HepG2 (cell line): ENCODE measurements at regions not wholly inside any gene's neighbourhood (a gene's known extent, or its start where the extent isn't known, plus 50 kb on each side); places are given as distances from the start of the nearest gene placed in this dataset.

Source experiments
- ATAC-seq: fragments of 200-7000 bp; cut with Tn5 transposase; 3 replicates; pipeline ENCODE4 v1.9.1; 2020; ENCODE audit warnings: mild to moderate bottlenecking, moderate library complexity
- BruUV-seq: library from RNA; stranded (reverse); fragments of 400-500 nt; replicated peaks from 2 replicates; lab custom pipeline; 2021; lab: Mats Ljungman, UMichigan
- CTCF ChIA-PET: fragments of 300-600 bp; formaldehyde crosslinking; extraction: SDS; loops from one replicate; lab custom pipeline; 2021; ENCODE audit warnings: low total read pairs, inconsistent platforms, low intra/inter-chr PET ratio; lab: Yijun Ruan, JAX
- POLR2A ChIA-PET: fragments of 350-600 bp; sonication (Branson Sonifier 250); formaldehyde crosslinking; loops from one replicate; lab custom pipeline; 2020; ENCODE audit warnings: antibody characterized with exemption, inconsistent platforms; lab: Yijun Ruan, JAX
- DNase-seq: peaks from one replicate; pipeline ENCODE4 v3.0.0-alpha.2; 2015; ENCODE audit warnings: low spot score
- FAIRE-seq: peaks from 3 replicates; lab custom pipeline; 2011; peaks lifted over from hg19 to GRCh38; lab: Jason Lieb, UNC
- H2AFZ ChIP-seq: one replicate; pipeline ENCODE4 v1.6.1; 2011; ENCODE audit warnings: low read length, inconsistent platforms
- H3K27ac ChIP-seq: fragments of 300-600 bp; 3 replicates; pipeline ENCODE4 v1.8.0; 2011; ENCODE audit warnings: mixed run types, mild to moderate bottlenecking, mixed read lengths, low read length, inconsistent platforms; ENCODE audit not compliant: insufficient read depth; ENCODE audit errors: extremely low read length
- H3K27me3 ChIP-seq, 2 experiments: fragments of 200-600 bp in 1 of 2; 2 replicates in 1 of 2; 3 replicates in 1 of 2; pipeline versions ENCODE4 v1.6.0 to v1.8.0; 2011; ENCODE audit warnings: low read length in 2 of 2, mild to moderate bottlenecking in 2 of 2, moderate library complexity in 2 of 2, inconsistent platforms in 1 of 2; ENCODE audit not compliant: insufficient read depth in 2 of 2, control insufficient read depth in 1 of 2
- H3K36me3 ChIP-seq, 2 experiments: fragments of 200-600 bp in 1 of 2; replicated peaks in 1 of 2; 2 replicates in 1 of 2; 3 replicates in 1 of 2; pipeline versions ENCODE4 v1.5.1 to v1.8.0; 2011; ENCODE audit warnings: low read length in 2 of 2, inconsistent platforms in 1 of 2; ENCODE audit not compliant: insufficient read depth in 2 of 2, control insufficient read depth in 1 of 2
- H3K4me1 ChIP-seq: 2 replicates; pipeline ENCODE4 v1.5.1; 2012; ENCODE audit warnings: low read length, inconsistent platforms; ENCODE audit not compliant: insufficient read depth
- H3K4me2 ChIP-seq: 2 replicates; pipeline ENCODE4 v1.6.0; 2011; ENCODE audit warnings: low read depth, low read length, inconsistent platforms
- H3K4me3 ChIP-seq, 3 experiments: fragments of 200-600 bp in 1 of 3; sonication (generic), shearing (Covaris generic) in 1 of 3; replicated peaks in 1 of 3; 2 replicates each; pipeline ENCODE4 v1.5.1; 2011 to 2016; ENCODE audit warnings: low read length in 3 of 3, inconsistent platforms in 2 of 3, low read depth in 2 of 3, mild to moderate bottlenecking in 2 of 3, control low read depth in 1 of 3, mixed read lengths in 1 of 3; ENCODE audit not compliant: insufficient read depth in 1 of 3
- H3K79me2 ChIP-seq: one replicate; pipeline ENCODE4 v1.6.1; 2011; ENCODE audit warnings: low read length, inconsistent platforms; ENCODE audit not compliant: insufficient read depth
- H3K9ac ChIP-seq: 2 replicates; pipeline ENCODE4 v1.6.0; 2011; ENCODE audit warnings: mild to moderate bottlenecking, low read depth, low read length, inconsistent platforms; ENCODE audit not compliant: insufficient read depth
- H3K9me3 ChIP-seq: 2 replicates; pipeline ENCODE4 v1.5.1; 2012; ENCODE audit warnings: mild to moderate bottlenecking, low read length
- H4K20me1 ChIP-seq: 2 replicates; pipeline ENCODE4 v1.6.0; 2011; ENCODE audit warnings: inconsistent platforms, mild to moderate bottlenecking, low read length, moderate library complexity; ENCODE audit not compliant: insufficient read depth
- DNMT3B ChIP-seq: conservative IDR thresholded peaks from 2 replicates; pipeline ENCODE4 v1.6.1; 2016; ENCODE audit warnings: missing biosample characterization, control low read depth
- GATAD1 ChIP-seq: IDR thresholded peaks from 2 replicates; pipeline ENCODE4 v1.6.1; 2016; ENCODE audit warnings: missing genetic modification reagents, missing compliant biosample characterization
- IRF9 ChIP-seq: sonication (generic); formaldehyde crosslinking; IDR thresholded peaks from 2 replicates; pipeline ENCODE4 v1.8.0; 2022; ENCODE audit warnings: missing genetic modification reagents, mild to moderate bottlenecking, borderline replicate concordance
- KLF16 ChIP-seq, 2 experiments: sonication (generic) in 1 of 2; formaldehyde crosslinking in 1 of 2; IDR thresholded peaks; 2 replicates each; pipeline versions ENCODE4 v1.6.1 to v1.8.0; 2016 to 2023; ENCODE audit warnings: missing genetic modification reagents in 2 of 2, missing compliant biosample characterization in 1 of 2
- MYC ChIP-seq: sonication (generic); formaldehyde crosslinking; IDR thresholded peaks from 2 replicates; pipeline ENCODE4 v1.9.0; 2021; ENCODE audit warnings: missing genetic modification reagents, borderline replicate concordance
- MZF1 ChIP-seq: sonication (generic); formaldehyde crosslinking; IDR thresholded peaks from 2 replicates; pipeline ENCODE4 v1.8.1; 2023; ENCODE audit warnings: mild to moderate bottlenecking, missing genetic modification reagents, borderline replicate concordance
- NR2C2 ChIP-seq: sonication (generic); formaldehyde crosslinking; IDR thresholded peaks from 2 replicates; pipeline ENCODE4 v1.4.0; 2020; ENCODE audit warnings: missing genetic modification reagents, mild to moderate bottlenecking, moderate library complexity, borderline replicate concordance
- RARA ChIP-seq: IDR thresholded peaks from 2 replicates; pipeline ENCODE4 v1.6.1; 2016; ENCODE audit warnings: missing genetic modification reagents, missing compliant biosample characterization
- SMARCC2 ChIP-seq: fragments of 450-650 bp; IDR thresholded peaks from 2 replicates; pipeline ENCODE4 v1.6.1; 2017; ENCODE audit warnings: antibody characterized with exemption, mild to moderate bottlenecking
- ZBTB10 ChIP-seq: sonication (generic); formaldehyde crosslinking; IDR thresholded peaks from 2 replicates; pipeline ENCODE4 v1.4.0; 2020; ENCODE audit warnings: missing genetic modification reagents, borderline replicate concordance
- ZBTB38 ChIP-seq: sonication (generic); formaldehyde crosslinking; IDR thresholded peaks from 2 replicates; pipeline ENCODE4 v1.5.1; 2020; ENCODE audit warnings: mild to moderate bottlenecking, missing genetic modification reagents
- ZBTB46 ChIP-seq: sonication (generic); formaldehyde crosslinking; IDR thresholded peaks from 2 replicates; pipeline ENCODE4 v1.4.0; 2020; ENCODE audit warnings: mild to moderate bottlenecking, missing genetic modification reagents, borderline replicate concordance
- ZNF7 ChIP-seq: IDR thresholded peaks from 2 replicates; pipeline ENCODE4 v1.6.1; 2016; ENCODE audit warnings: missing biosample characterization, missing genetic modification reagents
- ZNF788 ChIP-seq: sonication (generic); formaldehyde crosslinking; IDR thresholded peaks from 2 replicates; pipeline ENCODE4 v1.5.0; 2020; ENCODE audit warnings: mild to moderate bottlenecking, missing genetic modification reagents, borderline replicate concordance
- ZSCAN31 ChIP-seq: sonication (generic); formaldehyde crosslinking; IDR thresholded peaks from 2 replicates; pipeline ENCODE4 v1.5.0; 2020; ENCODE audit warnings: low read depth, mild to moderate bottlenecking, missing genetic modification reagents
- WGBS: methylation state at CpG from one replicate; pipeline ENCODE4 v1.1.6; 2017; ENCODE audit warnings: low lambda C conversion rate; 5-methylcytosine and 5-hydroxymethylcytosine counted together
- in situ Hi-C: cut with HindIII; loops from 2 replicates; pipeline ENCODE4 v1.10.0; 2017; ENCODE audit warnings: low pct_unique_long_range_greater_than_20kb; ENCODE audit not compliant: extremely low pct_ligation_motif_present
- intact Hi-C: fragments of 100-400 bp; cut with micrococcal nuclease; formaldehyde crosslinking; loops from one replicate; pipeline ENCODE4 v1.10.0; 2022; ENCODE audit not compliant: unreplicated experiment

GRCh38 chr13:104678161-104678560 is 1611.9 kb upstream of the SLC10A2 start:
- H3K9ac ChIP-seq, result no peak overlapping the region
- FAIRE-seq, result no peak
- no peak overlapping the region for H3K4me2 ChIP-seq
- DNase-seq, result no peak
- H2AFZ ChIP-seq, result no peak overlapping the region
- no peaks in the 10 kb centered on the region for H4K20me1 ChIP-seq
- no peak overlapping the region for H3K4me3 ChIP-seq
- ATAC-seq, result no peak
- H3K9me3 ChIP-seq, result peaks cover 58% of the 10 kb centered on the region
- H3K27ac ChIP-seq, result no peak overlapping the region
- H3K79me2 ChIP-seq, result no peaks in the 10 kb centered on the region
- no peak for TF ChIP-seq NR2C2 (CRISPR knock-in tag)
- TF ChIP-seq ZNF7, result no peak
- TF ChIP-seq MYC (CRISPR knock-in tag), result no peak
- TF ChIP-seq ZSCAN31 (CRISPR knock-in tag), result no peak
- TF ChIP-seq DNMT3B, result no peak
- no peak for TF ChIP-seq MZF1 (CRISPR knock-in tag)
- TF ChIP-seq RARA, result no peak
- no peak for TF ChIP-seq IRF9 (CRISPR knock-in tag)
- no peak for TF ChIP-seq GATAD1 (CRISPR knock-in tag)
- TF ChIP-seq ZBTB38 (CRISPR knock-in tag), result no peak
- TF ChIP-seq, all 625 proteins: peak for 0
- BruUV-seq, result no TSS peak
- ChIA-PET POLR2A (no interaction called here), CTCF (no interaction called here)
- no peaks in the 10 kb centered on the region for H3K4me1 ChIP-seq
- in situ Hi-C loops, result no loop called here
- intact Hi-C loops, result no loop called here
- no peaks in the 10 kb centered on the region for H3K27me3 ChIP-seq
- WGBS, result 3% methylated on average over 5 of the region's 5 CpGs
- H3K36me3 ChIP-seq, result no peaks in the 10 kb centered on the region

- POLR2A ChIA-PET, result no interaction called here
- DNase-seq (no peak), FAIRE-seq (no peak), ATAC-seq (no peak)
- Histone ChIP-seq H3K4me2 (no peak overlapping the region), H3K4me1 (no peaks in the 10 kb centered on the region), H3K9ac (no peak overlapping the region), H4K20me1 (no peaks in the 10 kb centered on the region), H2AFZ (no peak overlapping the region), H3K9me3 (peaks cover 38% of the 10 kb centered on the region), H3K27me3 (no peaks in the 10 kb centered on the region), H3K36me3 (no peaks in the 10 kb centered on the region), H3K27ac (no peak overlapping the region), H3K4me3 (no peak overlapping the region), H3K79me2 (no peaks in the 10 kb centered on the region)
- WGBS, result 6% methylated on average over 3 of the region's 3 CpGs
- CTCF ChIA-PET, result no interaction called here
- in situ Hi-C loops, result no loop called here
- intact Hi-C loops, result no loop called here
- BruUV-seq, result no TSS peak
- TF ChIP-seq ZBTB46 (CRISPR knock-in tag), result no peak
- no peak for TF ChIP-seq GATAD1 (CRISPR knock-in tag)
- no peak for TF ChIP-seq ZBTB10
- TF ChIP-seq ZNF788 (CRISPR knock-in tag), result no peak
- TF ChIP-seq SMARCC2, result no peak
- no peak for TF ChIP-seq KLF16 (CRISPR knock-in tag; IDR thresholded peaks at IDR 0.05)
Observed at GRCh38 chr13:104671901-104672300, 1605.7 kb upstream of the SLC10A2 start.
